CD4-positive, alpha-beta T cell treated with Interleukin-17A for 4 hours (primary cell): ENCODE measurements at regions not wholly inside any gene's neighbourhood (a gene's known extent, or its start where the extent isn't known, plus 50 kb on each side); places are given as distances from the start of the nearest gene placed in this dataset.

Experiments used
- DNase-seq: peaks from one replicate; pipeline ENCODE4 v3.0.0-alpha.2; 2020; ENCODE audit warnings: mixed read lengths

GRCh38 chr6:128663238-128663637 is 142.8 kb upstream of the PTPRK start:
- no peak for DNase-seq

- DNase-seq = no peak
These were observed 139.7 kb upstream of the PTPRK start for GRCh38 chr6:128659878-128660622.

GRCh38 chr6:128659276-128659675 is 138.9 kb upstream of the PTPRK start:
- DNase-seq = no peak

- no peak for DNase-seq
These were observed 136.8 kb upstream of the PTPRK start for GRCh38 chr6:128657181-128657580.

GRCh38 chr6:128655978-128656498 is 135.6 kb upstream of the PTPRK start:
- no peak for DNase-seq

- no peak for DNase-seq
These were observed 127.7 kb upstream of the PTPRK start for GRCh38 chr6:128648022-128648598.

GRCh38 chr6:128642132-128642531 is 121.7 kb upstream of the PTPRK start:
- DNase-seq = no peak

- DNase-seq = no peak
These were observed 121.3 kb upstream of the PTPRK start for GRCh38 chr6:128641703-128642102.

GRCh38 chr6:128638817-128639216 is 118.4 kb upstream of the PTPRK start:
- DNase-seq = no peak

GRCh38 chr6:128635219-128635618 is 114.8 kb upstream of the PTPRK start:
- DNase-seq = no peak

- no peak for DNase-seq
These were observed 111.7 kb upstream of the PTPRK start for GRCh38 chr6:128632131-128632530.

- DNase-seq = no peak
These were observed 110.6 kb upstream of the PTPRK start for GRCh38 chr6:128631031-128631430.

GRCh38 chr6:128630213-128630612 is 109.8 kb upstream of the PTPRK start:
- DNase-seq = no peak

GRCh38 chr6:128617285-128617684 is 96.9 kb upstream of the PTPRK start:
- no peak for DNase-seq

- no peak for DNase-seq
These were observed 95.9 kb upstream of the PTPRK start for GRCh38 chr6:128616342-128616741.

- no peak for DNase-seq
These were observed 86.2 kb upstream of the PTPRK start for GRCh38 chr6:128606611-128607010.

- DNase-seq = no peak
These were observed 85.6 kb upstream of the PTPRK start for GRCh38 chr6:128605961-128606360.

GRCh38 chr6:128601060-128601459 is 80.7 kb upstream of the PTPRK start:
- no peak for DNase-seq

GRCh38 chr6:128600397-128600951 is 80.1 kb upstream of the PTPRK start:
- DNase-seq = no peak

- no peak for DNase-seq
These were observed 78.6 kb upstream of the PTPRK start for GRCh38 chr6:128599036-128599435.

GRCh38 chr6:128598571-128598970 is 78.2 kb upstream of the PTPRK start:
- DNase-seq = no peak

GRCh38 chr6:128597956-128598355 is 77.6 kb upstream of the PTPRK start:
- DNase-seq = no peak

GRCh38 chr6:128597004-128597403 is 76.6 kb upstream of the PTPRK start:
- DNase-seq = no peak

- DNase-seq = no peak
These were observed 75.1 kb upstream of the PTPRK start for GRCh38 chr6:128595544-128595943.
